Stomach (tissue), 8 donors: ENCODE measurements at regions not wholly inside any gene's neighbourhood (a gene's known extent, or its start where the extent isn't known, plus 50 kb on each side); places are given as distances from the start of the nearest gene placed in this dataset.

Experiments
- DNase-seq, 2 donors: peaks; one replicate each; pipeline versions ENCODE4 v3.0.0 to v3.0.0-alpha.2; 2013 to 2019
- H3K27ac ChIP-seq, 5 donors: fragments of 200-600 bp in 4 of 5; sonication (generic) in 4 of 5; one replicate each; pipeline ENCODE4 v1.5.1; 2013 to 2019; ENCODE audit warnings: mild to moderate bottlenecking in 1 of 5, moderate library complexity in 1 of 5
- H3K27me3 ChIP-seq, 3 donors: fragments of 200-600 bp; sonication (generic); one replicate each; pipeline ENCODE4 v1.5.1; 2017 to 2019; ENCODE audit warnings: mixed run types in 1 of 3
- H3K36me3 ChIP-seq, 4 donors: fragments of 200-600 bp; sonication (generic); 1 replicate in 3 of 4; 2 replicates in 1 of 4; pipeline ENCODE4 v1.5.1; 2016 to 2019
- H3K4me1 ChIP-seq, 4 donors: fragments of 200-600 bp; sonication (generic); one replicate each; pipeline ENCODE4 v1.5.1; 2016 to 2019
- H3K4me3 ChIP-seq, 4 donors: fragments of 200-600 bp; sonication (generic) in 3 of 4; one replicate each; pipeline ENCODE4 v1.5.1; 2016 to 2019; ENCODE audit warnings: mild to moderate bottlenecking in 1 of 4
- H3K9me3 ChIP-seq, 4 donors: fragments of 200-600 bp; sonication (generic); one replicate each; pipeline ENCODE4 v1.5.1; 2016 to 2019
- EP300 ChIP-seq: sonication (generic); formaldehyde crosslinking; IDR thresholded peaks from one replicate; pipeline ENCODE4 v1.6.1; 2017; ENCODE audit warnings: antibody characterized with exemption
- POLR2A ChIP-seq, 4 donors: fragments of 450-650 bp; IDR thresholded peaks; one replicate each; pipeline ENCODE4 v1.6.1; 2016; ENCODE audit warnings: antibody characterized with exemption in 4 of 4, control low read depth in 2 of 4, mild to moderate bottlenecking in 1 of 4, moderate library complexity in 1 of 4
- POLR2AphosphoS5 ChIP-seq, 3 donors: sonication (generic); formaldehyde crosslinking; IDR thresholded peaks; one replicate each; pipeline ENCODE4 v1.6.1; 2016; ENCODE audit warnings: antibody characterized with exemption in 3 of 3
- WGBS, 5 donors: extraction: QIAGEN DNeasy Blood & Tissue Kit in 3 of 5; methylation state at CpG; one replicate each; pipeline versions ENCODE4 v1.1.5 to v1.1.7; 2013 to 2018; 5-methylcytosine and 5-hydroxymethylcytosine counted together
- intact Hi-C: fragments of 100-400 bp; cut with DNase I; formaldehyde crosslinking; loops from one replicate; pipeline ENCODE4 v1.15.1; 2023; ENCODE audit warnings: low total_unique reads
- small RNA-seq, 4 donors: library from RNA; depleted of rRNA; stranded (forward); fragments of <200 nt; gene quantifications; one replicate each; pipeline ENCODE3, GENCODE V24; 2016
- TF ChIP-seq, protein P1 (sequence below), 7 experiments: fragments of 450-650 bp in 4 of 7; fragments of 200-600 bp in 3 of 7; sonication (generic) in 3 of 7; IDR thresholded peaks; one replicate each; pipeline ENCODE4 v1.5.1; 2016 to 2019; ENCODE audit warnings: antibody characterized with exemption in 7 of 7, control low read depth in 2 of 7, mild to moderate bottlenecking in 1 of 7
- donor health status: healthy with polysubstance abuse.
- donor health status: Bipolar disorder and iron deficiency.
- donor health status: healthy.

GRCh38 chr15:75763137-75763611 is 50.5 kb upstream of the CSPG4 start:
- 83 to 88% (median 86%) methylated on average over 6 to 8 of the region's 8 CpGs for WGBS, 5 donors
- no peak overlapping the region for H3K4me3 ChIP-seq
- intact Hi-C loops, result no loop called here
- H3K4me1 ChIP-seq, result peaks cover 4 to 11% (median 9%) of the 10 kb centered on the region in 4 donors
- no peaks in the 10 kb centered on the region for H3K36me3 ChIP-seq
- no peak for DNase-seq
- TF ChIP-seq EP300 (no peak), POLR2AphosphoS5 (IDR thresholded peaks at IDR 0.05) (no peak), POLR2A (IDR thresholded peaks at IDR 0.05) (no peak)
- TF ChIP-seq, protein P1, sequence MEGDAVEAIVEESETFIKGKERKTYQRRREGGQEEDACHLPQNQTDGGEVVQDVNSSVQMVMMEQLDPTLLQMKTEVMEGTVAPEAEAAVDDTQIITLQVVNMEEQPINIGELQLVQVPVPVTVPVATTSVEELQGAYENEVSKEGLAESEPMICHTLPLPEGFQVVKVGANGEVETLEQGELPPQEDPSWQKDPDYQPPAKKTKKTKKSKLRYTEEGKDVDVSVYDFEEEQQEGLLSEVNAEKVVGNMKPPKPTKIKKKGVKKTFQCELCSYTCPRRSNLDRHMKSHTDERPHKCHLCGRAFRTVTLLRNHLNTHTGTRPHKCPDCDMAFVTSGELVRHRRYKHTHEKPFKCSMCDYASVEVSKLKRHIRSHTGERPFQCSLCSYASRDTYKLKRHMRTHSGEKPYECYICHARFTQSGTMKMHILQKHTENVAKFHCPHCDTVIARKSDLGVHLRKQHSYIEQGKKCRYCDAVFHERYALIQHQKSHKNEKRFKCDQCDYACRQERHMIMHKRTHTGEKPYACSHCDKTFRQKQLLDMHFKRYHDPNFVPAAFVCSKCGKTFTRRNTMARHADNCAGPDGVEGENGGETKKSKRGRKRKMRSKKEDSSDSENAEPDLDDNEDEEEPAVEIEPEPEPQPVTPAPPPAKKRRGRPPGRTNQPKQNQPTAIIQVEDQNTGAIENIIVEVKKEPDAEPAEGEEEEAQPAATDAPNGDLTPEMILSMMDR (IDR thresholded peaks at IDR 0.05), result no peak
- no peaks in the 10 kb centered on the region for H3K9me3 ChIP-seq
- no peaks in the 10 kb centered on the region for H3K27me3 ChIP-seq
- H3K27ac ChIP-seq, result no peak overlapping the region

Small RNA genes lying in the stretch of these regions (small RNA-seq; reads per million reads assigned to genes)
- 0 reads per million in 4 donors for gene RN7SL319P
